Transverse colon (tissue), 4 donors: ENCODE measurements at regions not wholly inside any gene's neighbourhood (a gene's known extent, or its start where the extent isn't known, plus 50 kb on each side); places are given as distances from the start of the nearest gene placed in this dataset.

Experiments
- DNase-seq: peaks from one replicate; pipeline ENCODE4 v3.0.0-alpha.2; 2019
- H3K27ac ChIP-seq, 4 donors: fragments of 200-600 bp; sonication (generic); 2 replicates each; pipeline ENCODE4 v1.5.1; 2016 to 2018; ENCODE audit warnings: inconsistent platforms in 4 of 4
- H3K27me3 ChIP-seq: fragments of 200-600 bp; sonication (generic); 2 replicates; pipeline ENCODE4 v1.5.1; 2017; ENCODE audit warnings: inconsistent platforms
- H3K36me3 ChIP-seq, 4 donors: fragments of 200-600 bp; sonication (generic); 2 replicates each; pipeline ENCODE4 v1.5.1; 2017 to 2019; ENCODE audit warnings: inconsistent platforms in 4 of 4
- H3K4me1 ChIP-seq, 4 donors: fragments of 200-600 bp; sonication (generic); 2 replicates each; pipeline ENCODE4 v1.5.1; 2017 to 2020; ENCODE audit warnings: inconsistent platforms in 4 of 4
- H3K4me3 ChIP-seq, 4 donors: fragments of 200-600 bp; sonication (generic); 1 replicate in 1 of 4; 2 replicates in 3 of 4; pipeline versions ENCODE4 v1.5.1 to v1.6.1; 2017 to 2019; ENCODE audit warnings: inconsistent platforms in 4 of 4
- H3K9me3 ChIP-seq, 2 donors: fragments of 200-600 bp; sonication (generic); 2 replicates each; pipeline ENCODE4 v1.5.1; 2017 to 2019; ENCODE audit warnings: inconsistent platforms in 2 of 2
- CTCF ChIP-seq, 5 experiments: fragments of 200-600 bp in 3 of 5; fragments of 450-650 bp in 2 of 5; sonication (generic) in 3 of 5; IDR thresholded peaks; 1 replicate in 2 of 5; 2 replicates in 3 of 5; pipeline ENCODE4 v1.5.1; 2016 to 2017; ENCODE audit warnings: antibody characterized with exemption in 5 of 5, inconsistent platforms in 3 of 5, mild to moderate bottlenecking in 2 of 5, moderate library complexity in 1 of 5
- EP300 ChIP-seq: sonication (generic); formaldehyde crosslinking; IDR thresholded peaks from one replicate; pipeline ENCODE4 v1.6.1; 2017; ENCODE audit warnings: antibody characterized with exemption, low read depth
- POLR2A ChIP-seq: fragments of 450-650 bp; IDR thresholded peaks from one replicate; pipeline ENCODE4 v1.6.1; 2016; ENCODE audit warnings: antibody characterized with exemption, mild to moderate bottlenecking, moderate library complexity
- POLR2AphosphoS5 ChIP-seq, 3 donors: sonication (generic); formaldehyde crosslinking; IDR thresholded peaks; one replicate each; pipeline ENCODE4 v1.6.1; 2016; ENCODE audit warnings: antibody characterized with exemption in 3 of 3
- WGBS, 2 donors: methylation state at CpG; one replicate each; pipeline ENCODE4 v1.1.5; 2018; ENCODE audit warnings: low coverage in 1 of 2; 5-methylcytosine and 5-hydroxymethylcytosine counted together
- in situ Hi-C, 4 donors: fragments of 200-750 bp; cut with MboI; loops; one replicate each; pipeline versions ENCODE4 v1.15.0 to v1.15.1; 2017; ENCODE audit warnings: low sequenced_read_pairs in 3 of 4, low pct_ligation_motif_present in 1 of 4, low pct_unique_long_range_greater_than_20kb in 1 of 4
- intact Hi-C: fragments of 100-400 bp; cut with DNase I; formaldehyde crosslinking; loops from one replicate; pipeline ENCODE4 v1.15.1; 2023; ENCODE audit warnings: low total_unique reads

- H3K27ac ChIP-seq = no peak overlapping the region
- WGBS, 2 donors = 89 to 92% methylated on average over 3 of the region's 3 CpGs
- intact Hi-C loops = no loop called here
These were observed 728.9 kb upstream of the DPPA4 start for GRCh38 chr3:110066206-110066605.

GRCh38 chr3:110067527-110067926 is 730.2 kb upstream of the DPPA4 start:
- 91 to 92% methylated on average over 1 of the region's 1 CpG for WGBS, 2 donors
- no peak overlapping the region for H3K4me3 ChIP-seq
- no peak for TF ChIP-seq POLR2AphosphoS5 (IDR thresholded peaks at IDR 0.05)
- no peak for TF ChIP-seq POLR2A
- no peak for TF ChIP-seq CTCF (IDR thresholded peaks at IDR 0.05)
- TF ChIP-seq EP300 = no peak
- DNase-seq = no peak
- H3K27ac ChIP-seq = no peak overlapping the region
- intact Hi-C loops = no loop called here
- no peaks in the 10 kb centered on the region for H3K9me3 ChIP-seq
- H3K36me3 ChIP-seq = no peaks in the 10 kb centered on the region
- in situ Hi-C loops = no loop called here
- no peaks in the 10 kb centered on the region for H3K27me3 ChIP-seq
- H3K4me1 ChIP-seq = no peaks in the 10 kb centered on the region

More at GRCh38 chr3:110066206-110066605, 728.9 kb upstream of the DPPA4 start:
- Histone ChIP-seq H3K4me3 (no peak overlapping the region), H3K4me1 (no peaks in the 10 kb centered on the region), H3K36me3 (no peaks in the 10 kb centered on the region), H3K9me3 (no peaks in the 10 kb centered on the region), H3K27me3 (no peaks in the 10 kb centered on the region)
- in situ Hi-C loops = no loop called here
- TF ChIP-seq POLR2A (no peak), CTCF (IDR thresholded peaks at IDR 0.05) (no peak), EP300 (no peak), POLR2AphosphoS5 (IDR thresholded peaks at IDR 0.05) (no peak)
- no peak for DNase-seq

GRCh38 chr3:110069761-110070160 is 732.4 kb upstream of the DPPA4 start:
- Histone ChIP-seq H3K4me1 (no peaks in the 10 kb centered on the region), H3K27me3 (no peaks in the 10 kb centered on the region), H3K4me3 (no peak overlapping the region), H3K9me3 (no peaks in the 10 kb centered on the region), H3K36me3 (no peaks in the 10 kb centered on the region), H3K27ac (no peak overlapping the region)
- DNase-seq = no peak
- in situ Hi-C loops (no loop called here), intact Hi-C loops (no loop called here)
- TF ChIP-seq POLR2AphosphoS5 (IDR thresholded peaks at IDR 0.05) = no peak
- no peak for TF ChIP-seq CTCF (IDR thresholded peaks at IDR 0.05)
- TF ChIP-seq POLR2A = no peak
- TF ChIP-seq EP300 = no peak
- 66 to 72% methylated on average over 2 of the region's 2 CpGs for WGBS, 2 donors

- H3K4me1 ChIP-seq = no peaks in the 10 kb centered on the region
- WGBS, 2 donors = 76 to 97% methylated on average over 2 of the region's 2 CpGs
- in situ Hi-C loops = no loop called here
- no peaks in the 10 kb centered on the region for H3K36me3 ChIP-seq
- H3K27ac ChIP-seq = no peak overlapping the region
- intact Hi-C loops = no loop called here
- H3K9me3 ChIP-seq = no peaks in the 10 kb centered on the region
- TF ChIP-seq CTCF (IDR thresholded peaks at IDR 0.05) (no peak), POLR2AphosphoS5 (IDR thresholded peaks at IDR 0.05) (no peak), EP300 (no peak)
- DNase-seq = no peak
- no peaks in the 10 kb centered on the region for H3K27me3 ChIP-seq
- H3K4me3 ChIP-seq = no peak overlapping the region
These were observed 733.0 kb upstream of the DPPA4 start for GRCh38 chr3:110070161-110070916.
